GM12801 (cell line): ENCODE measurements at regions not wholly inside any gene's neighbourhood (a gene's known extent, or its start where the extent isn't known, plus 50 kb on each side); places are given as distances from the start of the nearest gene placed in this dataset.

Experiments used
- TF ChIP-seq, protein P1 (sequence below): IDR thresholded peaks from one replicate; pipeline ENCODE4 v1.5.1; 2011; ENCODE audit warnings: control low read depth; ENCODE audit not compliant: insufficient read length; ENCODE audit errors: extremely low read depth

DNA sequence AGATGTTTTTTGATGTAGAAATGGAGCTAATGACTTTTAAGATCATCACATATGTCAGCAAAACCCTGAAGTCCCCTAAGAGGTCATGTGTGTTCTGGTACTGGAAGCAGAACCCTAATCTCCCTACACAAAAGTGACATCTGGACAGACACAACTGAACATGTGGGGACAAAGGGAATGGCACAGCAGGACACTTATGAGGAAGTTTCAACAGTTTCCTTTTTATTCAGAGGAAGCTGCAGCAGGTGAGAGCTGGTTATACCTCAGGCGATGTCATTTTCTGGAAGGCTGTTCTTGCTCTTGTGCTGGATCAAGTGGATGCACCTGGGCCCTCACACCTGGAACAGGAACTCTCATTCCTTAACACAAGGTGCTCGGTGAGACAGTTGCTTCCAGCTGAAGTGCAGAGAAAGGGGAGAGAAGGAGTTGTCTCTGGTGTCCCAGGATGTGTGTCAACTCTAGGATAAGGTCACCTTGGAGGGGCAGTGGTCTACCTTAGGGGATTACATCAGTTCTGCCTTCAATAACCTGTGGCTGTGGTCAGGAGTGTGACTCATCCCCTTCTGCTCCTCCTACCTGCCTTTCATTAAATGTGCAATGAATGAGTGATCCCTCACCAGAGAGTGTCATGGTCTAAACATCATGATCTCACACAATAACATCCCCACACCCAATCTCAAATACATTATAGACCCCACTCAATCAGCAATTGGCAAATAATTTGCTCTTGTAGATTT lies 463.4 kb downstream of the TMEM121 start:
- TF ChIP-seq, protein P1, sequence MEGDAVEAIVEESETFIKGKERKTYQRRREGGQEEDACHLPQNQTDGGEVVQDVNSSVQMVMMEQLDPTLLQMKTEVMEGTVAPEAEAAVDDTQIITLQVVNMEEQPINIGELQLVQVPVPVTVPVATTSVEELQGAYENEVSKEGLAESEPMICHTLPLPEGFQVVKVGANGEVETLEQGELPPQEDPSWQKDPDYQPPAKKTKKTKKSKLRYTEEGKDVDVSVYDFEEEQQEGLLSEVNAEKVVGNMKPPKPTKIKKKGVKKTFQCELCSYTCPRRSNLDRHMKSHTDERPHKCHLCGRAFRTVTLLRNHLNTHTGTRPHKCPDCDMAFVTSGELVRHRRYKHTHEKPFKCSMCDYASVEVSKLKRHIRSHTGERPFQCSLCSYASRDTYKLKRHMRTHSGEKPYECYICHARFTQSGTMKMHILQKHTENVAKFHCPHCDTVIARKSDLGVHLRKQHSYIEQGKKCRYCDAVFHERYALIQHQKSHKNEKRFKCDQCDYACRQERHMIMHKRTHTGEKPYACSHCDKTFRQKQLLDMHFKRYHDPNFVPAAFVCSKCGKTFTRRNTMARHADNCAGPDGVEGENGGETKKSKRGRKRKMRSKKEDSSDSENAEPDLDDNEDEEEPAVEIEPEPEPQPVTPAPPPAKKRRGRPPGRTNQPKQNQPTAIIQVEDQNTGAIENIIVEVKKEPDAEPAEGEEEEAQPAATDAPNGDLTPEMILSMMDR, result no peak

DNA sequence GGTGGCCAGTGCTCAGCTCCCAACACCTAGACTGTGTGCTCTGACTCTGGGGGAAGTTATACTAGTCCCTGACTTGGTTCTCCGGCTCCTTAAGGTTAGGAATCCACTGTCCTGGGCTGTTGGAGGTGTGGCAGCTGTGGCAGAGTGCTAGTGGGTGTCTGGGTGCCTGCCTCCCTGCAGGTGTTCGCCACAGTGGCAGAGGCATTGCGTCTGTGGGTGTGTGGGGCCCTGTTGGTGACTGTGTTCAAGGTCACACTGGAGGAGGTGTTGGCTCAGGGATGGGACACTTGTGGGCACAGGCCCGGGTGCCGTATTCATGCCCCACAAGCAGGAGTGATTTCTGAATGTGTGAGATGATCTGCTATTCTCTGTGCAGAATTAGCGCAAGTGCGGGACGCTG lies 467.4 kb downstream of the TMEM121 start:
- TF ChIP-seq, protein P1, result no peak

DNA sequence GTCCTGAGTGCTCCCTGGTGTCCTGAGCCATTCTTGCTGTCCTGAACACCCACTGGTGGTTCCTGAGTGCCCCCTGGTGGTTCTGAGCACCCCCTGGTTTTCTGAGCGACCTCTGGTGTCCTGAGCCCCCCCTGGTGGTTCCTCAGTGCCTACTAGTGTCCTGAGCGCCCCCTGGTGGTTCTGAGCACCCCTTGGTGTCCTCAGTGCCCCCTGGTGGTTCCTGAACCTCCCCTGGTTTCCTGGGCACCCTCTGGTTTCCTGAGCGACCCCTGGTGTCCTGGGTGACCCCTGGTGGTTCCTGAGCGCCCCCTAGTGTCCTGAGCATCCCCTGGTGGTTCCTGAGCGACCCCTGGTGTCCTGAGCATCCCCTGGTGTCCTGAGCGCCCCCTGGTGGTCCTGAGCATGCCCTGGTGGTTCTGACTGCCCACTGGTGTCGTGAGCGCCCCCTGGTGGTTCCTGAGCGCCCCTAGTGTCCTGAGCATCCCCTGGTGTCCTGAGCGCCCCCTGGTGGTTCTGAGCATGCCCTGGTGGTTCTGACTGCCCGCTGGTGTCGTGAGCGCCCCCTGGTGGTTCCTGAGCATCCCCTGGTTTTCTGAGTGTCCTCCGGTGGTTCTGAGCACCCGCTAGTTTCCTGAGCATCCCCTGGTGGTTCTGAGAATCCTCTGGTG lies 473.1 kb downstream of the TMEM121 start:
- TF ChIP-seq, protein P1, result peak; percentile 12

DNA sequence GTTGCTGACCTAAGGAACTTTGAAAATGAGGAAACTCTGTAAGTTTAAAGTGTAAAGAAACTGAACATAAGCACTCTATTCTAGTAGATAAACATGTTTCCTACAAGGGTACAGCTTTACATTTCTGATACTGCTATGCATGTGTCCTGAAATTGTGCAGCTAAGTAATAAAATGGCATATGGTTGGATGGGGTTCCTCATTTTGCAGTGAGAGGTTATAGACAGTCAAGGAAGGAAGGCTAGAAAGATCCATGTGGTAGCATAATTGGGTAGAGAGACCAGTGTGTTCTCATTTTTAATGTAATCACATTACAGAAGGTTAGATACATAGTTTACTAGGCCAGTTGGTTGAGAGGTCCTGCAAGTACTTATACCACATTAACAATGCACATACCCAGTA lies 477.0 kb downstream of the TMEM121 start:
- TF ChIP-seq, protein P1, result no peak

DNA sequence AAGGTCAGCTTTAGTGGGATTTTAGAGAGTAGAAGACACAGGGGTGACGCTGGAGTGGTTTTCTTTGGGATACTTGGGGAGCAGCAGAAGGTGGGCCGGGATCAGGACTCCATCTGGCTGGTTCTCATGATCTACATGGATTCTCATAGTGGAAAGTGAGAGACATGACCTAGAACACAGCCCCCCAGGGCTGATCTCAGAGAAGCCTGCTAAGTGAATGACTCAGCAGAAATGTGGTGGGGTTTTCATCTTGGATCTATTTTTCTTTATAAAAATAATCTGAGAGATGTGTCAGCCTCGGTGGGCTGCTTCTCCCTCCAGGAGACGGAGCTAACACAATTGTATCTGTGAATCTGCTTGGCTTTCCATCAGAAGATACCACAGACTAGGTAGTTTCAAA lies 484.4 kb downstream of the TMEM121 start:
- TF ChIP-seq, protein P1, result no peak

DNA sequence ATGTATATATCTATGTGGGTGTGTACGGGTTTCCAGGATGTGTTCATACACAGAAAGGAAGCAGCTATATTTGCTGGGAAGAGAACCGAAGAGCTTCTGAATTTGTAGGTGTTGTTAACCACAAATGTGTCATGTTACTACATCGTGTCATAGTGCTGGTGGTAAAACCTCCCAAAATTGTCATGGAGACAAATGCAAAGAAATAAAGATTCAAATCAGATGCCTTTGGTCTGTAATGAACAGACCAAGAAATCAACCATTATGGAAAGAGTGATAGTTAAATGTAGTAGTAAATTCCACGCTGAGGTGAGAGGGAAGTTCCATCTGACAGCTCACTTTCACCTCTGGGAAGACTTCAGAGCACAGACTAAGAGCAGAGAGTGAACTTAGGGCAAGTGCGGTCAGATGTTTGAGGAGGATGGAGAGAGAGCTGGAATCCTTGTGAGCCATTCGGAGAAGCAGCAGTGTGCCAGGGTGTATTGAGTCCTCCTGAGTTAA lies 487.5 kb downstream of the TMEM121 start:
- TF ChIP-seq, protein P1, result no peak

DNA sequence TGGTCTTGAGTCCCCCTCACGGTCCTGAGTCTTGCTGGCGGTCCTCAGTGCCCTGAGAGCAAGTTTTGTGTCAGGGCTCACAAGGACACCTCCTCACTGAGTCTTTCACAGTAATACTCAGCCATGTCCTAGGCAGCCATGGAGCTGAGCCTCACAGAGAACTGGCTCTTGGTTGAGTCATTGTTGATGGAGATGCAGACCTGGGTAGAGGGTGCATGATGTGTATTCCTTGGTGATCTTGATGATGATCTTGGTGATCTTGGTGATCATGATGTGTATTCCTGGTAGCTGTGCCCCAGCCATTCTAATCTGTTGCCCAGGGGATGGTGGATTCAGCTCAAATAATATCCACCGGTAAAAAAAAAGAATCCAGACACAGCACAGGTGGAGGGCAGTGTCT lies 495.4 kb downstream of the TMEM121 start:
- TF ChIP-seq, protein P1, result no peak
